NT2/D1 (cell line): ENCODE measurements at regions not wholly inside any gene's neighbourhood (a gene's known extent, or its start where the extent isn't known, plus 50 kb on each side); places are given as distances from the start of the nearest gene placed in this dataset.

ENCODE experiments used
- SUZ12 ChIP-seq: IDR thresholded peaks from 2 replicates; pipeline ENCODE4 v1.6.1; 2011; ENCODE audit not compliant: insufficient read length, insufficient read depth; ENCODE audit errors: extremely low read depth
- ZNF274 ChIP-seq: IDR thresholded peaks from 2 replicates; pipeline ENCODE4 v1.6.1; 2011; ENCODE audit warnings: mild to moderate bottlenecking, low read depth, low read length

- TF ChIP-seq SUZ12 (no peak), ZNF274 (no peak)
Observed at GRCh38 chr6:22473991-22474682, 95.2 kb upstream of the HDGFL1 start.
